Thoracic aorta (tissue), 2 donors: ENCODE measurements at regions not wholly inside any gene's neighbourhood (a gene's known extent, or its start where the extent isn't known, plus 50 kb on each side); places are given as distances from the start of the nearest gene placed in this dataset.

Experiments
- ATAC-seq: fragments of 150-250 bp; one replicate; pipeline ENCODE4 v1.8.0; 2017; ENCODE audit warnings: low read depth; ENCODE audit not compliant: insufficient number of reproducible peaks, low FRiP score
- DNase-seq: peaks from one replicate; pipeline ENCODE4 v3.0.0-alpha.2; 2020; ENCODE audit warnings: low spot score
- H3K27ac ChIP-seq, 2 donors: fragments of 200-600 bp; sonication (generic); 1 replicate in 1 of 2; 2 replicates in 1 of 2; pipeline ENCODE4 v1.5.1; 2016; ENCODE audit warnings: mild to moderate bottlenecking in 2 of 2, moderate library complexity in 2 of 2
- H3K27me3 ChIP-seq: fragments of 200-600 bp; sonication (generic); replicated peaks from 2 replicates; pipeline ENCODE4 v1.6.0; 2016; ENCODE audit warnings: mild to moderate bottlenecking; ENCODE audit not compliant: insufficient read depth
- H3K36me3 ChIP-seq: fragments of 200-600 bp; sonication (generic); one replicate; pipeline ENCODE4 v1.5.1; 2016
- H3K4me1 ChIP-seq, 2 donors: fragments of 200-600 bp; sonication (generic); 1 replicate in 1 of 2; 2 replicates in 1 of 2; pipeline versions ENCODE4 v1.5.1 to v1.6.0; 2016; ENCODE audit warnings: low read depth in 2 of 2, mild to moderate bottlenecking in 1 of 2; ENCODE audit not compliant: control insufficient read depth in 1 of 2
- H3K4me3 ChIP-seq: fragments of 200-600 bp; sonication (generic); 2 replicates; pipeline ENCODE4 v1.5.1; 2016; ENCODE audit warnings: mild to moderate bottlenecking
- H3K9me3 ChIP-seq: fragments of 200-600 bp; sonication (generic); 2 replicates; pipeline ENCODE4 v1.5.1; 2016
- CTCF ChIP-seq: fragments of 200-600 bp; sonication (generic); IDR thresholded peaks from one replicate; pipeline ENCODE4 v1.5.1; 2019; ENCODE audit warnings: antibody characterized with exemption

- ATAC-seq, result no peak
- no peaks in the 10 kb centered on the region for H3K36me3 ChIP-seq
- H3K27me3 ChIP-seq, result no peaks in the 10 kb centered on the region
- no peak overlapping the region for H3K27ac ChIP-seq
- no peaks in the 10 kb centered on the region for H3K4me1 ChIP-seq
- H3K9me3 ChIP-seq, result no peaks in the 10 kb centered on the region
- no peak for TF ChIP-seq CTCF
- no peak overlapping the region for H3K4me3 ChIP-seq
- no peak for DNase-seq
These were observed 50.5 kb upstream of the PIM1 start for GRCh38 chr6:37119387-37119886.
